Gastrocnemius medialis (tissue), 4 donors: ENCODE measurements at regions not wholly inside any gene's neighbourhood (a gene's known extent, or its start where the extent isn't known, plus 50 kb on each side); places are given as distances from the start of the nearest gene placed in this dataset.

ENCODE experiments used
- POLR2A ChIP-seq, 2 donors: fragments of 450-650 bp; IDR thresholded peaks; one replicate each; pipeline ENCODE4 v1.6.1; 2017; ENCODE audit warnings: antibody characterized with exemption in 2 of 2, mild to moderate bottlenecking in 2 of 2, moderate library complexity in 2 of 2
- TF ChIP-seq, protein P1 (sequence below), 5 experiments: fragments of 450-650 bp in 3 of 5; fragments of 200-600 bp in 2 of 5; sonication (generic) in 2 of 5; IDR thresholded peaks in 4 of 5; conservative IDR thresholded peaks in 1 of 5; 1 replicate in 4 of 5; 2 replicates in 1 of 5; pipeline ENCODE4 v1.5.1; 2016 to 2019; ENCODE audit warnings: antibody characterized with exemption in 5 of 5, mild to moderate bottlenecking in 3 of 5, moderate library complexity in 3 of 5

DNA sequence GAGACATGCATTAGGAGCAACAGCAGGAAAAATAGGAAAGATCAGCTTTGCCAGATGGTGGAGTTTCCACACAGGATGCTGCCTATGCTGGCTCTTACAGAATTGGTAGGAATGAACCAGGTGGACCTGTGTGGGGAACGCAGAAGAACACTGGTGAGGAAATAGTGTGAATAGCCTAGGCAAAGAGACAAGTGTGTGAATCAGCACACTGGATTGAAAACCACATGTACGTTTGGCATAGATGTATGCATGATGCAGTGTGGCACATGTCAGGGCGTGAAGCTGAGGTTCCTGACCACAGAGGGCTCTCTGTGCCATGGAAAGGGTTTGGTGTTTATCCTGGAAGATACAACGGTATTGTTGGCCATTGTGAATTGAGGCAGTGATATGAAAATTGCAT is 156.5 kb upstream of the SLC10A2 start:
- TF ChIP-seq, protein P1, sequence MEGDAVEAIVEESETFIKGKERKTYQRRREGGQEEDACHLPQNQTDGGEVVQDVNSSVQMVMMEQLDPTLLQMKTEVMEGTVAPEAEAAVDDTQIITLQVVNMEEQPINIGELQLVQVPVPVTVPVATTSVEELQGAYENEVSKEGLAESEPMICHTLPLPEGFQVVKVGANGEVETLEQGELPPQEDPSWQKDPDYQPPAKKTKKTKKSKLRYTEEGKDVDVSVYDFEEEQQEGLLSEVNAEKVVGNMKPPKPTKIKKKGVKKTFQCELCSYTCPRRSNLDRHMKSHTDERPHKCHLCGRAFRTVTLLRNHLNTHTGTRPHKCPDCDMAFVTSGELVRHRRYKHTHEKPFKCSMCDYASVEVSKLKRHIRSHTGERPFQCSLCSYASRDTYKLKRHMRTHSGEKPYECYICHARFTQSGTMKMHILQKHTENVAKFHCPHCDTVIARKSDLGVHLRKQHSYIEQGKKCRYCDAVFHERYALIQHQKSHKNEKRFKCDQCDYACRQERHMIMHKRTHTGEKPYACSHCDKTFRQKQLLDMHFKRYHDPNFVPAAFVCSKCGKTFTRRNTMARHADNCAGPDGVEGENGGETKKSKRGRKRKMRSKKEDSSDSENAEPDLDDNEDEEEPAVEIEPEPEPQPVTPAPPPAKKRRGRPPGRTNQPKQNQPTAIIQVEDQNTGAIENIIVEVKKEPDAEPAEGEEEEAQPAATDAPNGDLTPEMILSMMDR (IDR thresholded peaks at IDR 0.05 in 4 of 5, conservative IDR thresholded peaks at IDR 0.05 in 1 of 5), result no peak
- TF ChIP-seq POLR2A (IDR thresholded peaks at IDR 0.05), result no peak
